ENCODE measurements at regions not wholly inside any gene's neighbourhood (a gene's known extent, or its start where the extent isn't known, plus 50 kb on each side); places are given as distances from the start of the nearest gene placed in this dataset.

- H3K9ac ChIP-seq (ENCODE audit: insufficient read depth, low read length) = no peak overlapping the region
- no peaks in the 10 kb centered on the region for H3K36me3 ChIP-seq (ENCODE audit: control insufficient read depth, insufficient read depth, low read length)
- DNase-seq (ENCODE audit: low read depth in 2 of 2) = no peak
- no peaks in the 10 kb centered on the region for H3K4me1 ChIP-seq (ENCODE audit: control insufficient read depth, extremely low read depth, insufficient read depth, low read length)
- H3K79me2 ChIP-seq (ENCODE audit: control insufficient read depth, insufficient read depth, low read length) = no peaks in the 10 kb centered on the region
- H4K20me1 ChIP-seq (ENCODE audit: control insufficient read depth, extremely low read depth, insufficient read depth, low read length) = no peaks in the 10 kb centered on the region
- H3K4me3 ChIP-seq (replicated peaks in 1 of 4; ENCODE audit: control extremely low read depth in 1 of 4, insufficient read depth in 1 of 4, low read depth in 3 of 4, low read length in 4 of 4) = no peak overlapping the region
- no peak overlapping the region for H3K27ac ChIP-seq (ENCODE audit: insufficient read depth, low read length)
- no peaks in the 10 kb centered on the region for H3K9me3 ChIP-seq (ENCODE audit: control insufficient read depth, insufficient read depth, low read depth, low read length)
- TF ChIP-seq CTCF (conservative IDR thresholded peaks at IDR 0.05 in 1 of 2, IDR thresholded peaks at IDR 0.05 in 1 of 2; ENCODE audit: low read depth in 1 of 2, low read length in 2 of 2) (no peak), EZH2 (IDR thresholded peaks at IDR 0.05; ENCODE audit: low read length, missing control alignments) (no peak)
- H3K4me2 ChIP-seq (ENCODE audit: extremely low read depth, insufficient read depth, low read length) = no peak overlapping the region
- H3K27me3 ChIP-seq (ENCODE audit: control insufficient read depth, insufficient read depth, low read length) = no peaks in the 10 kb centered on the region
- no peak overlapping the region for H2AFZ ChIP-seq (ENCODE audit: low read length)
Measured at GRCh38 chr13:76687467-76687866, 198.7 kb downstream of the KCTD12 start.

- H3K27me3 ChIP-seq (ENCODE audit: control insufficient read depth, insufficient read depth, low read length) = no peaks in the 10 kb centered on the region
- no peaks in the 10 kb centered on the region for H3K4me1 ChIP-seq (ENCODE audit: control insufficient read depth, extremely low read depth, insufficient read depth, low read length)
- no peak overlapping the region for H3K9ac ChIP-seq (ENCODE audit: insufficient read depth, low read length)
- H3K36me3 ChIP-seq (ENCODE audit: control insufficient read depth, insufficient read depth, low read length) = no peaks in the 10 kb centered on the region
- no peak for TF ChIP-seq CTCF (conservative IDR thresholded peaks at IDR 0.05 in 1 of 2, IDR thresholded peaks at IDR 0.05 in 1 of 2; ENCODE audit: low read depth in 1 of 2, low read length in 2 of 2)
- TF ChIP-seq EZH2 (IDR thresholded peaks at IDR 0.05; ENCODE audit: low read length, missing control alignments) = no peak
- H3K27ac ChIP-seq (ENCODE audit: insufficient read depth, low read length) = no peak overlapping the region
- H2AFZ ChIP-seq (ENCODE audit: low read length) = no peak overlapping the region
- H4K20me1 ChIP-seq (ENCODE audit: control insufficient read depth, extremely low read depth, insufficient read depth, low read length) = no peaks in the 10 kb centered on the region
- no peak overlapping the region for H3K4me2 ChIP-seq (ENCODE audit: extremely low read depth, insufficient read depth, low read length)
- H3K79me2 ChIP-seq (ENCODE audit: control insufficient read depth, insufficient read depth, low read length) = no peaks in the 10 kb centered on the region
- no peak overlapping the region for H3K4me3 ChIP-seq (replicated peaks in 1 of 4; ENCODE audit: control extremely low read depth in 1 of 4, insufficient read depth in 1 of 4, low read depth in 3 of 4, low read length in 4 of 4)
- DNase-seq (ENCODE audit: low read depth in 2 of 2) = no peak
- no peaks in the 10 kb centered on the region for H3K9me3 ChIP-seq (ENCODE audit: control insufficient read depth, insufficient read depth, low read depth, low read length)
Measured at GRCh38 chr13:76685938-76686337, 200.3 kb downstream of the KCTD12 start.

GRCh38 chr13:76684336-76684735, 201.9 kb downstream of the KCTD12 start:
- no peaks in the 10 kb centered on the region for H3K27me3 ChIP-seq (ENCODE audit: control insufficient read depth, insufficient read depth, low read length)
- no peaks in the 10 kb centered on the region for H3K79me2 ChIP-seq (ENCODE audit: control insufficient read depth, insufficient read depth, low read length)
- no peaks in the 10 kb centered on the region for H3K36me3 ChIP-seq (ENCODE audit: control insufficient read depth, insufficient read depth, low read length)
- no peak overlapping the region for H3K4me2 ChIP-seq (ENCODE audit: extremely low read depth, insufficient read depth, low read length)
- H2AFZ ChIP-seq (ENCODE audit: low read length) = no peak overlapping the region
- TF ChIP-seq CTCF (conservative IDR thresholded peaks at IDR 0.05 in 1 of 2, IDR thresholded peaks at IDR 0.05 in 1 of 2; ENCODE audit: low read depth in 1 of 2, low read length in 2 of 2) (no peak), EZH2 (IDR thresholded peaks at IDR 0.05; ENCODE audit: low read length, missing control alignments) (no peak)
- no peaks in the 10 kb centered on the region for H3K4me1 ChIP-seq (ENCODE audit: control insufficient read depth, extremely low read depth, insufficient read depth, low read length)
- H3K27ac ChIP-seq (ENCODE audit: insufficient read depth, low read length) = no peak overlapping the region
- no peaks in the 10 kb centered on the region for H4K20me1 ChIP-seq (ENCODE audit: control insufficient read depth, extremely low read depth, insufficient read depth, low read length)
- no peak overlapping the region for H3K9ac ChIP-seq (ENCODE audit: insufficient read depth, low read length)
- no peaks in the 10 kb centered on the region for H3K9me3 ChIP-seq (ENCODE audit: control insufficient read depth, insufficient read depth, low read depth, low read length)
- DNase-seq (ENCODE audit: low read depth in 2 of 2) = peak in 1 of 2 donors; percentile 41
- no peak overlapping the region for H3K4me3 ChIP-seq (replicated peaks in 1 of 4; ENCODE audit: control extremely low read depth in 1 of 4, insufficient read depth in 1 of 4, low read depth in 3 of 4, low read length in 4 of 4)

Measured in fibroblast of lung (primary cell).